NCI-H2196 treated with DMSO at 0.1 percent for 48 hours (cell line): ENCODE measurements at regions not wholly inside any gene's neighbourhood (a gene's known extent, or its start where the extent isn't known, plus 50 kb on each side); places are given as distances from the start of the nearest gene placed in this dataset.

ENCODE experiments used
- DNase-seq: peaks from one replicate; lab custom pipeline; 2025; ENCODE audit not compliant: unreplicated experiment; lab: John Stamatoyannopoulos, UW

- no peak for DNase-seq
These were observed 544.6 kb upstream of the BTBD3 start for GRCh38 chr20:11372876-11373790.

DNA sequence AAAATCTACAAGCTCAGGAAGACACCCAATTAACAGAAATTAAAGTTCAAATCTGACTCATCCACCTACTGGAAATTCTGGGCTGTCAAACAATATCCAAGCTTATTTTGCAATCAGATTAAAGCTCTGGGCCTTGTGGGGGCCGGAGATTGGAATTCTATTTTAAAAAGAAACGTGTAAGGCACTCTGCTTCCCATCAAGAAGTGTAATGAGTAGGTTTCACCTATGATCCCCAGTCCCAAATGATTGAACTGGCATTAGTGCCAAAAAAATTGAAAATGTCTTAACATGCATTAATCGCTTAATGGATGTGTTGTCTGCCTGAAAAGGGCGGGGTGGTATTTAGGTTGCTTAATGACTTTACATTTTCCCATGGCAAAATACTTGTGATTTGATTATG lies 542.4 kb upstream of the BTBD3 start:
- no peak for DNase-seq

- no peak for DNase-seq
These were observed 541.7 kb upstream of the BTBD3 start for GRCh38 chr20:11375966-11376365.

GRCh38 chr20:11376420-11376819 lies 541.3 kb upstream of the BTBD3 start:
- no peak for DNase-seq

- DNase-seq: no peak
These were observed 540.7 kb upstream of the BTBD3 start for GRCh38 chr20:11376998-11377397.

- DNase-seq: no peak
These were observed 539.9 kb upstream of the BTBD3 start for GRCh38 chr20:11377761-11378160.

GRCh38 chr20:11378252-11378651 lies 539.4 kb upstream of the BTBD3 start:
- DNase-seq: no peak

- no peak for DNase-seq
These were observed 538.3 kb upstream of the BTBD3 start for GRCh38 chr20:11379257-11380011.

DNA sequence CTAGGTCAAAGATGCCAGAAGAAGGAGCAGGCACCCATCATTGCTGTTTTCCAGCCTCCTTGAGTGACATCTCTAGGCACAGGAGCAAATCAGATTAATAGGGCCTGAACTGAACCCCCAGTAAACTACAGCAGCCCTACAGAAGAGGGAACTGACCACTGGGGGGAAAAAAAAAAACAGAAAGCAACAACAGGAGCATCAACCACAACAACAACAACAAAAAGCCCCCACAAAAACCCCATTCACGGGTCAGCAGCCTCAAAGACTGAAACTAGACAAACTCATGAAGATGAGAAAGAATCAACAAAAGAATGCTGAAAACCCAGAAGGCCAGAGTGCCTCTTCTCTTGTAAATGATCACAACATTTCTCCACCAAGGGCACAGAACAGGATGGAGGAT lies 537.4 kb upstream of the BTBD3 start:
- no peak for DNase-seq

DNA sequence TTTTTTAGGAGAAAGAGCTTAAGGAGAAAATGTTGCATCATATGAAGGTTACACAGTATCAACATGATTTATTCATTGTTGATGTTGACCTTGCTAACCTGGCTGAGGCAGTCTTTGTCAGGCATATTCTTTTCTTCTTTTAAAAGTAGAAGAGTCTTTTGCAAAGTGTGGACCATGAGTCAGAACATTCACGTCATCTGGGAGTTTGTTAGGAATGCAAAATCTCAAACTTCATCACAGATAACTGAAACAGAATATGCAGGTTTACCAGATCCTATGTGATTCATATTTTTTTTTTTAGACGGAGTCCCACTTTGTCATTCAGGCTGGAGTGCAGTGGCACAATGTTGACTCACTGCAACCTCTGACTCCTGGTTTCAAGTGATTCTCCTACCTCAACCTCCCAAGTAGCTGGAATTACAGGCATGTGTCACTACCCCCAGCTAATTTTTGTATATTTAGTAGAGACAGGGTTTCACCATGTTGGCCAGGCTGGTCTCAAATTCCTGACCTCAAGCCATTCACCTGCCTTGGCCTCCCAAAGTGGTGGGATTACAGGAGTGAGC lies 530.4 kb upstream of the BTBD3 start:
- DNase-seq: no peak

DNA sequence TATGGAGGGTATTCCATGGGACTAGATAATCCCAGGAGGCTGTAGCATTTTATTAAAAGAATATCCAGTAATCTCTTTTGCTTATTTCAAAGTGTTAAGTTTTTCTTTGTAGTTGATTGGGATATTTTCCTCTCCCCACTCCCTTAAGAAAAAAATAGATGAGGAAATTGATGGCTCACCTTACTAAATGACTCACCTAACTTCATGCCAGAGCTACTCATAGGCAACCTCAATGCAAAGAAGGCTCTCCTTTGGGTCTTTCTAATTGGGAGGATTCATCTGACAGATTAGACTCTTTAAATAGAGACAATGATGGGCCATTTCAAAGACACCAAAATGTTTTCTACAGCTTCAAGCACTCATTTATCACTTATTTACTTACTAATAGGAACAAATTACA lies 528.5 kb upstream of the BTBD3 start:
- no peak for DNase-seq

DNA sequence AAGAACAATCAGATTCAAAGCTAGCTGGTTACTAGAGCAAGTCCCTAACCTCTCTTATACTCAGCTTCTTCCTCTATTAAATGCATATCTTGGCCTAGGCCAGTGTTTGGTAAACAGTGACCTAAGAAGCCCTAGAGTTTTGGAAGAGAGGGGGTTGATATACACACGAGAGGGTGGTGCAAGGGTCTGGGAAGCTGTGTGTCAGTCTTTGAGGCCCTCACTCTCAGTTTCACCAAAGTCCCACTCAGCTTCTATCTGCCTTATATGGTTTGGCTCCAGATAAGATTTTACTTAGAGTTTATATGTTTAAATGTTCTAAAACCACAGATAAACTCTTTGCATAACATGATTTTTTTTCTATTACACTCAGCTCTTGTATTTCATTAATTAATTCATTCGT lies 526.1 kb upstream of the BTBD3 start:
- DNase-seq: no peak

DNA sequence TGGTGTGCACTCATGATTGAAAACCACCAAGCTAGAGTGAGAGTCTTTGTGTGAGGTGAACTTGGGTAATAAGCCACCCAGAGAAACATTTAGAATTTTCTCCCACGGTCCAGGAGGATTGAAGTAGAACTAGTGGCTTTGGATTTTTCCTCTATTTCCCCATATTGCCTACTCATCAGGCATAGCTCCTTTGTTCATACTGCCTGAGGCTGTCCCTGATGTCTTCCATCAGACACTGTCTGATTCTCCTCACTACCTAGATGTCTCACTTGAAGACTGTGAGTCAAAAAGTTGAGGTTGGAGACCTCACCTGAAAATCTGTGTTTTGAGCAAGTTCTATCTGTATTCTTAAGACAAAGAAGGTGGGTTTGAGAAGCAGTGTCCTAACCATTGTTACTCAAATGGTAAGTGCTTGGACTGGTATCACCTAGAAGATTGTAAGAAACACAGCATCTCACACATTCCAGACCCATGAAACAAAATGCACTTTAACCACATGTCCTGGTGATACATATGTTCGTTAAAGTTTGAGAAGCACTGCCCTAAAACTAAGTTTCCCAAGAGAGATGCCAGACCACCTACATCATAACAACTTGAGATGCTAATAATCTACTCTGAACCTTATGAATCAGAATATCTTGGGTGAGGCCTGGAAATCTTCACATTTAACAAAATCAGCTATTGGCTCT lies 523.4 kb upstream of the BTBD3 start:
- no peak for DNase-seq

- DNase-seq: no peak
These were observed 522.1 kb upstream of the BTBD3 start for GRCh38 chr20:11395581-11395980.

GRCh38 chr20:11401988-11402387 lies 515.7 kb upstream of the BTBD3 start:
- no peak for DNase-seq

DNA sequence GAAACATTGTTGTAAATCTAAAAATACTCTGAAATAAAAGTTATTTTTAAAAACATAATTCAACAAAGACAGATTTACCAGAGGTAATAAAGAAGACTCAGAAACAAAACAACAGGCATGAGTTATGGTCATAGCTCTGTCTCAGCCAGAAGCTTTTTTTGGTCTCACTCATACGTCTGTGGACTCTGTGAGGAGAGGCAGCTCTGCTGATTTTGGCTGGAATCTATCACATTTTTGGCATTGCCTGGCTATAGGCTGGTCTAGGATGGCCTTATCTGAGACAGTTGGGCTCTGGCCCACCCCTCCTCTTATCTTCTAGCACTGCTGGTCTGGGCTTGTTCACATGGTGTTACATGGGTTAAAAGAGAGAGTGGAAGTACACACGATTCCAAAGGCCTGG lies 514.0 kb upstream of the BTBD3 start:
- no peak for DNase-seq

- no peak for DNase-seq
These were observed 510.8 kb upstream of the BTBD3 start for GRCh38 chr20:11406877-11407276.

DNA sequence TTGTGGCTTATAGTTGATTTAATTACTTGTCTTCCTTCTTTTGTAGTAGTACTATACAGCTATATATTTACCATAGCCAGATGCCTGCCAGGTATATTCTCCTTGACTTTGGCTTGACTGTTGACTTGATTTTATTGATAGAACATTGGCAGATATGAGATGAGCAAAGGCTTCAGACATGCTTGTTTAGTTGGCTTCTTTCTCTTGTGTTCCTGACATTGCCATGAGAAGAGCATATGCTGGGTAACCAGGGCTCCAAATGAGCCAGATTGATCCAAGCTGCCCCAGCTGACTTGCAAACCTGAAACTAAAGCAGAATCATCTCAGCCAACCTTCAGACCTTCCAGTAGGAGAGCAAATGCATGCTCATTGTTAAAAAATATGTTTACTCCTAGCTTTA lies 508.1 kb upstream of the BTBD3 start:
- DNase-seq: no peak

- DNase-seq: no peak
These were observed 505.9 kb upstream of the BTBD3 start for GRCh38 chr20:11411765-11412164.

DNA sequence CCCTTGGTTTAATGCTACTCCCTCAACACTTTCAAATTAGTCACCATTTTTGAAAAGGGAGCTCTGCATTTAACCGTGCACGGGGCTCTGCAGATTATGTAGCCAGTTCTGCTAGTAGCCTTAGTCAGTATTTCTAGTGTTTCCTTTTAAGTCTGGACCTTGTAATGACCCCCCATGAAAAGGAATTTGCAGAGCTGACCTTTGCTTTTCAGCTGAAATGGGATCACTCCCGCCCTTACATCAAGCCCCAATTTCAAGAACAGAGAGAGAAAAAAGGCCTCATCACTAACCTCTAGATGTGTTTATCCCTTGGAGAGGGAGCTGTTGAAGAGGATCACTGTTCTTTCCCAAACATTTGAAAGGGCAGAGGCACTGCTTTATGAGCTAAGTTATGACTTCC lies 490.7 kb upstream of the BTBD3 start:
- DNase-seq: no peak

- no peak for DNase-seq
These were observed 488.5 kb upstream of the BTBD3 start for GRCh38 chr20:11429168-11429567.
